ENCODE measurements at regions not wholly inside any gene's neighbourhood (a gene's known extent, or its start where the extent isn't known, plus 50 kb on each side); places are given as distances from the start of the nearest gene placed in this dataset.

GRCh38 chr5:62964428-62964827, 385.8 kb downstream of the LRRC70 start:
- DNase-seq, result no peak
- intact Hi-C loops (cut with DNase I), result no loop called here
- no peaks in the 10 kb centered on the region for H3K27me3 ChIP-seq
- H3K4me1 ChIP-seq (replicated peaks in 1 of 2), result no peaks in the 10 kb centered on the region
- no peak overlapping the region for H3K4me3 ChIP-seq
- H3K9me3 ChIP-seq (replicated peaks in 1 of 3), result no peaks in the 10 kb centered on the region
- H3K27ac ChIP-seq, result no peak overlapping the region
- TF ChIP-seq POLR2A (IDR thresholded peaks at IDR 0.05), result no peak
- TF ChIP-seq CTCF (IDR thresholded peaks at IDR 0.05), result no peak
- no peaks in the 10 kb centered on the region for H3K36me3 ChIP-seq (replicated peaks in 1 of 2)

- H3K27ac ChIP-seq, result no peak overlapping the region
- WGBS, 4 donors, result 58 to 66% (median 66%) methylated on average over 2 of the region's 2 CpGs
- H3K4me1 ChIP-seq (replicated peaks in 1 of 2), result no peaks in the 10 kb centered on the region
- H3K36me3 ChIP-seq (replicated peaks in 1 of 2), result no peaks in the 10 kb centered on the region
- H3K9me3 ChIP-seq (replicated peaks in 1 of 3), result no peaks in the 10 kb centered on the region
- TF ChIP-seq CTCF (IDR thresholded peaks at IDR 0.05), result no peak
- TF ChIP-seq POLR2A (IDR thresholded peaks at IDR 0.05), result no peak
- DNase-seq, result no peak
- H3K4me3 ChIP-seq, result no peak overlapping the region
- intact Hi-C loops (cut with DNase I), result no loop called here
- H3K27me3 ChIP-seq, result no peaks in the 10 kb centered on the region
These were observed 382.2 kb downstream of the LRRC70 start for GRCh38 chr5:62960781-62961180.

DNA sequence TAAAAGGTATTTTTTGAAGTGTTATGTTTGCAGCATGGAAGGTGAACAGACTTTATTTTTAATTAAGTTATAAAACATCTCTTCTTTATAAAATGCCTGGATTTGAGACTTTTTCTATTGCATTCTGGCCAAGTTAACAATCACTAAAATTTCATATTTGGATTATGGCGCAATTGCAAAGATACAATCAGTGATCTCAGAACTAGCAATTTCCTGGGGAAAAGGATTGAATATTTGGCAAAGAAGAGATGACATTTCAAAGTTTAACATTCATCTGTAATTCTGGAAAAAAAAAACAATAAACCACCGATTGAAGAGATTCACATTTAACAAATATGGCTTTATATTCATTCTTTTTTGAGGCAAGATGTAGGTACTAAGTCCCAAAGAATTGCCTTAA, 378.0 kb downstream of the LRRC70 start:
- DNase-seq, result no peak
- Histone ChIP-seq H3K36me3 (replicated peaks in 1 of 2) (no peaks in the 10 kb centered on the region), H3K4me1 (replicated peaks in 1 of 2) (no peaks in the 10 kb centered on the region), H3K4me3 (no peak overlapping the region), H3K9me3 (replicated peaks in 1 of 3) (no peaks in the 10 kb centered on the region), H3K27ac (no peak overlapping the region), H3K27me3 (no peaks in the 10 kb centered on the region)
- TF ChIP-seq POLR2A (IDR thresholded peaks at IDR 0.05) (no peak), CTCF (IDR thresholded peaks at IDR 0.05) (no peak)
- intact Hi-C loops (cut with DNase I), result no loop called here
- 67 to 78% (median 73%) methylated on average over 2 of the region's 2 CpGs for WGBS, 4 donors

GRCh38 chr5:62954578-62954977, 376.0 kb downstream of the LRRC70 start:
- Histone ChIP-seq H3K4me3 (no peak overlapping the region), H3K27ac (no peak overlapping the region), H3K9me3 (replicated peaks in 1 of 3) (no peaks in the 10 kb centered on the region), H3K4me1 (replicated peaks in 1 of 2) (no peaks in the 10 kb centered on the region), H3K27me3 (no peaks in the 10 kb centered on the region), H3K36me3 (replicated peaks in 1 of 2) (no peaks in the 10 kb centered on the region)
- WGBS, 4 donors, result 79 to 94% (median 85%) methylated on average over 2 of the region's 2 CpGs
- intact Hi-C loops (cut with DNase I), result no loop called here
- no peak for DNase-seq
- TF ChIP-seq POLR2A (IDR thresholded peaks at IDR 0.05), result no peak
- no peak for TF ChIP-seq CTCF (IDR thresholded peaks at IDR 0.05)
